Stomach (tissue), 8 donors: ENCODE measurements at regions not wholly inside any gene's neighbourhood (a gene's known extent, or its start where the extent isn't known, plus 50 kb on each side); places are given as distances from the start of the nearest gene placed in this dataset.

Source experiments
- DNase-seq, 2 donors: peaks; one replicate each; pipeline versions ENCODE4 v3.0.0 to v3.0.0-alpha.2; 2013 to 2019
- H3K27ac ChIP-seq, 5 donors: fragments of 200-600 bp in 4 of 5; sonication (generic) in 4 of 5; one replicate each; pipeline ENCODE4 v1.5.1; 2013 to 2019; ENCODE audit warnings: mild to moderate bottlenecking in 1 of 5, moderate library complexity in 1 of 5
- H3K27me3 ChIP-seq, 3 donors: fragments of 200-600 bp; sonication (generic); one replicate each; pipeline ENCODE4 v1.5.1; 2017 to 2019; ENCODE audit warnings: mixed run types in 1 of 3
- H3K36me3 ChIP-seq, 4 donors: fragments of 200-600 bp; sonication (generic); 1 replicate in 3 of 4; 2 replicates in 1 of 4; pipeline ENCODE4 v1.5.1; 2016 to 2019
- H3K4me1 ChIP-seq, 4 donors: fragments of 200-600 bp; sonication (generic); one replicate each; pipeline ENCODE4 v1.5.1; 2016 to 2019
- H3K4me3 ChIP-seq, 4 donors: fragments of 200-600 bp; sonication (generic) in 3 of 4; one replicate each; pipeline ENCODE4 v1.5.1; 2016 to 2019; ENCODE audit warnings: mild to moderate bottlenecking in 1 of 4
- H3K9me3 ChIP-seq, 4 donors: fragments of 200-600 bp; sonication (generic); one replicate each; pipeline ENCODE4 v1.5.1; 2016 to 2019
- EP300 ChIP-seq: sonication (generic); formaldehyde crosslinking; IDR thresholded peaks from one replicate; pipeline ENCODE4 v1.6.1; 2017; ENCODE audit warnings: antibody characterized with exemption
- POLR2A ChIP-seq, 4 donors: fragments of 450-650 bp; IDR thresholded peaks; one replicate each; pipeline ENCODE4 v1.6.1; 2016; ENCODE audit warnings: antibody characterized with exemption in 4 of 4, control low read depth in 2 of 4, mild to moderate bottlenecking in 1 of 4, moderate library complexity in 1 of 4
- POLR2AphosphoS5 ChIP-seq, 3 donors: sonication (generic); formaldehyde crosslinking; IDR thresholded peaks; one replicate each; pipeline ENCODE4 v1.6.1; 2016; ENCODE audit warnings: antibody characterized with exemption in 3 of 3
- WGBS, 5 donors: extraction: QIAGEN DNeasy Blood & Tissue Kit in 3 of 5; methylation state at CpG; one replicate each; pipeline versions ENCODE4 v1.1.5 to v1.1.7; 2013 to 2018; 5-methylcytosine and 5-hydroxymethylcytosine counted together
- intact Hi-C: fragments of 100-400 bp; cut with DNase I; formaldehyde crosslinking; loops from one replicate; pipeline ENCODE4 v1.15.1; 2023; ENCODE audit warnings: low total_unique reads
- TF ChIP-seq, protein P1 (sequence below), 7 experiments: fragments of 450-650 bp in 4 of 7; fragments of 200-600 bp in 3 of 7; sonication (generic) in 3 of 7; IDR thresholded peaks; one replicate each; pipeline ENCODE4 v1.5.1; 2016 to 2019; ENCODE audit warnings: antibody characterized with exemption in 7 of 7, control low read depth in 2 of 7, mild to moderate bottlenecking in 1 of 7
- donor health status: healthy with polysubstance abuse.
- donor health status: Bipolar disorder and iron deficiency.
- donor health status: healthy.

- Histone ChIP-seq H3K4me1 (no peaks in the 10 kb centered on the region), H3K36me3 (no peaks in the 10 kb centered on the region), H3K27me3 (peaks cover 0 to 44% (median 12%) of the 10 kb centered on the region in 3 donors), H3K4me3 (no peak overlapping the region), H3K27ac (no peak overlapping the region), H3K9me3 (no peaks in the 10 kb centered on the region)
- intact Hi-C loops = no loop called here
- TF ChIP-seq EP300 = no peak
- 17 to 53% (median 43%) methylated on average over 1 of the region's 1 CpG for WGBS, 5 donors
- DNase-seq = no peak
Measured at GRCh38 chr5:154577416-154577815, 99.4 kb upstream of the HAND1 start.

- peaks cover 0 to 39% (median 12%) of the 10 kb centered on the region in 3 donors for H3K27me3 ChIP-seq
- intact Hi-C loops = no loop called here
- no peaks in the 10 kb centered on the region for H3K4me1 ChIP-seq
- no peaks in the 10 kb centered on the region for H3K9me3 ChIP-seq
- H3K27ac ChIP-seq = no peak overlapping the region
- no peak for DNase-seq
- 13 to 24% (median 18%) methylated on average over 9 of the region's 9 CpGs for WGBS, 5 donors
- no peaks in the 10 kb centered on the region for H3K36me3 ChIP-seq
- no peak overlapping the region for H3K4me3 ChIP-seq
- TF ChIP-seq, protein P1, sequence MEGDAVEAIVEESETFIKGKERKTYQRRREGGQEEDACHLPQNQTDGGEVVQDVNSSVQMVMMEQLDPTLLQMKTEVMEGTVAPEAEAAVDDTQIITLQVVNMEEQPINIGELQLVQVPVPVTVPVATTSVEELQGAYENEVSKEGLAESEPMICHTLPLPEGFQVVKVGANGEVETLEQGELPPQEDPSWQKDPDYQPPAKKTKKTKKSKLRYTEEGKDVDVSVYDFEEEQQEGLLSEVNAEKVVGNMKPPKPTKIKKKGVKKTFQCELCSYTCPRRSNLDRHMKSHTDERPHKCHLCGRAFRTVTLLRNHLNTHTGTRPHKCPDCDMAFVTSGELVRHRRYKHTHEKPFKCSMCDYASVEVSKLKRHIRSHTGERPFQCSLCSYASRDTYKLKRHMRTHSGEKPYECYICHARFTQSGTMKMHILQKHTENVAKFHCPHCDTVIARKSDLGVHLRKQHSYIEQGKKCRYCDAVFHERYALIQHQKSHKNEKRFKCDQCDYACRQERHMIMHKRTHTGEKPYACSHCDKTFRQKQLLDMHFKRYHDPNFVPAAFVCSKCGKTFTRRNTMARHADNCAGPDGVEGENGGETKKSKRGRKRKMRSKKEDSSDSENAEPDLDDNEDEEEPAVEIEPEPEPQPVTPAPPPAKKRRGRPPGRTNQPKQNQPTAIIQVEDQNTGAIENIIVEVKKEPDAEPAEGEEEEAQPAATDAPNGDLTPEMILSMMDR (IDR thresholded peaks at IDR 0.05) = no peak
- TF ChIP-seq POLR2A (IDR thresholded peaks at IDR 0.05) (no peak), EP300 (no peak), POLR2AphosphoS5 (IDR thresholded peaks at IDR 0.05) (no peak)
Measured at GRCh38 chr5:154576429-154576806, 98.4 kb upstream of the HAND1 start.

GRCh38 chr5:154575546-154576428, 97.8 kb upstream of the HAND1 start:
- intact Hi-C loops = no loop called here
- Histone ChIP-seq H3K9me3 (no peaks in the 10 kb centered on the region), H3K36me3 (no peaks in the 10 kb centered on the region), H3K27me3 (peaks cover 0 to 39% (median 12%) of the 10 kb centered on the region in 3 donors), H3K27ac (no peak overlapping the region), H3K4me3 (no peak overlapping the region), H3K4me1 (no peaks in the 10 kb centered on the region)
- 11 to 16% (median 14%) methylated on average over 11 of the region's 11 CpGs for WGBS, 5 donors
- TF ChIP-seq, protein P1 (IDR thresholded peaks at IDR 0.05) = no peak
- TF ChIP-seq POLR2AphosphoS5 (IDR thresholded peaks at IDR 0.05) = no peak
- TF ChIP-seq POLR2A (IDR thresholded peaks at IDR 0.05) = no peak
- DNase-seq = no peak

DNA sequence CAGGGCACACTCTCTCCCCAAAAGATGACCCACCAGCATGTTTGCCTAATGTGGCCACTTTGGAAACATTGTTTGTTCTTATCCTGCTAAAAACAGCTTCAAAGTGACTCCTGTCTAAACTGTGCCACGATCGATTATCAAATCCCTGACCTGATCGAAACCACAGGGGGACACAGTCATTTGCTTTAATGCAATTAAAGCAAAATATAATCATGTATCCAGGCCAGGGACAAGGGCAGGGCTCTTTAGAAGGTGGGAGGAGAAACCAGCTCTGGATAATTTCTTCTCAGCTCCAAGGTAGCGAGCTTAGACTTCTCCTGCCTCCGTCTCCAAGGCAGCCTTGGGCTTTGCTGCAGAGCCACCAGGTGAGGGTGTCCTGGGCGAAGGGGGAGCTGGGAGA, 95.0 kb upstream of the HAND1 start:
- H3K27ac ChIP-seq = no peak overlapping the region
- TF ChIP-seq POLR2AphosphoS5 (IDR thresholded peaks at IDR 0.05) (no peak), EP300 (no peak), POLR2A (IDR thresholded peaks at IDR 0.05) (no peak)
- TF ChIP-seq, protein P1 (IDR thresholded peaks at IDR 0.05) = no peak
- no peaks in the 10 kb centered on the region for H3K36me3 ChIP-seq
- H3K4me3 ChIP-seq = no peak overlapping the region
- DNase-seq = no peak
- H3K4me1 ChIP-seq = no peaks in the 10 kb centered on the region
- WGBS, 5 donors = 68 to 71% (median 70%) methylated on average over 6 of the region's 6 CpGs
- no peaks in the 10 kb centered on the region for H3K9me3 ChIP-seq
- H3K27me3 ChIP-seq = peaks cover 0 to 39% (median 12%) of the 10 kb centered on the region in 3 donors
- intact Hi-C loops = no loop called here
